Activated CD8-positive, alpha-beta memory T cell treated with anti-CD3 and anti-CD28 coated beads, Interleukin-2, amount 50 U/mL, for 1 hour (primary cell): ENCODE measurements at regions not wholly inside any gene's neighbourhood (a gene's known extent, or its start where the extent isn't known, plus 50 kb on each side); places are given as distances from the start of the nearest gene placed in this dataset.

Source experiments
- DNase-seq: peaks from one replicate; pipeline ENCODE4 v3.0.0-alpha.2; 2020; ENCODE audit errors: extremely low read depth

DNA sequence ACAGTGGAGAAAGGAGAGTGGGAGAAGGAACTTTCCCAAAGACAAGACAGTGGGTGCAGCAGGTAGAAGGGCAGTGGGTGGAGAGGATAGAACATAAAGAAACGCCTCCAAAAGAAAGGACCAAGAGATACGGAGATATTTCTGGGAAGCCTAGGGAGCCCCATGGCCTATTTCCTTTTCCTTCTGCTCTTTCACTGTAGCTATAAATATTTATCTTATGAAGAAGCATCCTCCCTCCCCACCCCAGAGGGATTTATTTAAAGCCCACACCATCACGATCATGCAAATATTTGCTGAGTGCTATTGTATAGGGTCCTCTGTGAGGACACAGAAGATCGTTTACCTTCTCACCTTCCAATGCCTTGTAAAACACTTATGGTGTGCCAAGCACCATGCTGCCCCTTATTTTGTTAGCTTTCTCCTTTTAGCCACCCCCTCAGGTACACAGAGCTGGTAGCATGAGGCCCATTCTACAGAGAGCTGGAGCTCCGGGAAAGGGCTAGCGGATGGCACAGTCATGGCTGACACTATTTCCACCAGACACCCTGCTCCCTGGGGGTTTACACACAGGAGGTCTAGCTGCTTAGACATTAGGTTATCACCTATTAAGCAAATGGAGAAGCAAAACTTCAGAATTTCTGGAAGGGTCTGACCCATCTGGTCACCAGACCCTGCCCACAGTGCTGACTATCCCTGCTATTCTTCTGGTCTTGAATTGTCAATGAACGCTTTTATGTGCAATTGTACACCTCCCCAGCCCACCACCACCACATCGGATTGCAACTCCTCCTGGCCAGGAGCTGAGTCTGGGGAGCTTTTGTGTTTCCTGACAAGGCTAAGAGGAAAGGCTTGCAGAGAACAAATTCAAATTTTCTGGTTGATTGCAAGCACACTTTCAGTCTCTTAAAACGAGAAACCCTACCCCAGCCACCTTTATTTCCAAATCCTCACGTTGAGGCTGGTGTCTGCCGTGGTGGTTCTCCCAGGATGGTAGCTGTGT, 91.8 kb upstream of the KLF7 start:
- DNase-seq: no peak

DNA sequence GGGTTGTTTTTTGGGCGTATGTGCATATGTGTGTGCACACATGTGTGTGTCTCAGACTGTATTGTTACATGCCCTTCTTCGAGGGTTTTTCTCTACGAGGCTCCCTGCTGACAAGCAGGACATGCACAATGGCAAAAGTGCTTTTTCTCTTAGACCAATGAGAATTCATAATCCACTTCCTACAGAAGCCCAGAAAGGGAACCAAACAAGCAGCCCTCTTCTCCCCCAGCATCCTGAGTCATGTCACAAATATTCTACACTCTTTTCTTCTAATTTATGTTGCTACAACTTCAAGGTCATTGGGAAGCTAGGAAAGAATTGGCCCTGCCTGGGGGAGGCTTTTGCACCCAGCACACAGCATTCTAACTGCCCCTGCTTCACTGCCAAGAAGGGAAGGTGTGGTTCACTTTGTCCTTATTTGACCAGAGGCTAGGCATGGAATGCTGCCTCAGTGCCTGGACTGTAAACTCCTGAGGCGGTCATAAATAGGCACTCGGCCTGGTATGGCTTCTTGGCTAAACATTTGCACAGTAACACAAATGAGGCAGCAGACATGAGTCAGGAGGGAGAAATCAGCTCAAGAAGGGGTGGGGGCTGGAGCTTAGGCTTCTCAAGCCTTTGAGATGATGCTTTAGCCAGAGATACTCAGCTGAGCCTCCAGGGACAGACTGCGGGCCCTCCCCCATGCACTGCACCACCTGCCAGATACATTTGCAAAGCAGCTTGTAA, 92.7 kb upstream of the KLF7 start:
- no peak for DNase-seq

GRCh38 chr2:207260021-207260420, 94.3 kb upstream of the KLF7 start:
- DNase-seq: no peak

- no peak for DNase-seq
Measured at GRCh38 chr2:207260947-207261346, 95.2 kb upstream of the KLF7 start.

GRCh38 chr2:207264310-207264709, 98.6 kb upstream of the KLF7 start:
- DNase-seq: no peak

- DNase-seq: no peak
Measured at GRCh38 chr2:207265332-207265731, 99.6 kb upstream of the KLF7 start.

- DNase-seq: no peak
Measured at GRCh38 chr2:207265869-207266268, 100.1 kb upstream of the KLF7 start.

GRCh38 chr2:207266648-207267047, 100.9 kb upstream of the KLF7 start:
- no peak for DNase-seq

DNA sequence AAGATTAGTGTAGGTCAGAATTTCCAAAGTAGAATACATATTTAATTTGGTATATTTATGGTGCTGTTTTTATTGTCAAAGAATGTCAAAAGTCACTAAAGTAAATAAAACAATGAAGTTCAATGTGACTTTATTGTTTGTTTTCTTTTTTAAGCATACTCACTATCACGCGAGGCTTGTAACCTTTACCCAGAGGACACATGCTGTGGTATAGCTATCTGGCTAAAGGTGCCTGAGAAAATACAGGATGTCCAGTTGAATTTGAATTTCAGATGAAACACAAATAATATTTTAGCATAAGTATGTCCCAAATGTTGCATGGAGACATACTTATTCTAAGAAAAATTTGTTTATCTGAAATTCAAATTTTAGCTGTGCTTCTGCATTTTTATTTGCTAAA, 103.3 kb upstream of the KLF7 start:
- DNase-seq: no peak

- DNase-seq: no peak
Measured at GRCh38 chr2:207274530-207275189, 108.9 kb upstream of the KLF7 start.

- DNase-seq: no peak
Measured at GRCh38 chr2:207275779-207276178, 110.0 kb upstream of the KLF7 start.

DNA sequence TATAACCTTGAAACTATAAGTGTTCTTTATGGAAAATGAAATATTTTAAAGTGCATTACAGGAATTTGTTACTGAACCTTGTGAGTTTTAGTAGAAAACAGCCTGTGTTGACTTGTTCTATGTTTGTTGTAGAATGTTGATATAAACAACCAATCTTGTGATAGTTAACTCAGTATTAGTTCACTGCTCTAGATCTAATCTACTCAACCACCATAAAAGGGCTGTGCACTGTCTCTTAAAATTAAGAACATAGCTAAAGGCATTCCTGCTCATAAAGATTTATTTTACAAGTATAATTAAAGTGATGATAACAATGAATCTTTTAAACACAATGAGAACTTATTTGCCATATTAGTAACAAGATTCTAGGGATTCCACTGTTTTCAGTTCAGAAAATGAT, 110.5 kb upstream of the KLF7 start:
- no peak for DNase-seq

- no peak for DNase-seq
Measured at GRCh38 chr2:207276858-207277257, 111.1 kb upstream of the KLF7 start.

DNA sequence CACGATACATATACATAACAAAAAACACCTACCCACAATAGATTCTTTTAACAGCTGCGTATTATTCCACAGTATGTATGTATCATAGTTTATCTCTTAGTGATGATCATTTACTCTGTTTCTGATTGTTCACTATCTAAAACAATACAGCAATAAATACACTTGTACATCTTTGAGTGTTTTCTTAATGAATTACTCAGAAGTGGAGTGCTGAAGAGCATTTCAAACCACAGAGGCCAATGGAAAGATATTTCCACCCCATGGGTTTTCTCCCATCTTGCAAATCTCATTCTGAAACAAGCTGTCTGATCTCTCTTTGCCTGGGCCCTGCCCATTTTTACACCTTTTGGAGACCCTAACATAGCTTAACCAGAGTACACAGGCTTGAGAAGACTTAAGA, 113.8 kb upstream of the KLF7 start:
- no peak for DNase-seq

- no peak for DNase-seq
Measured at GRCh38 chr2:207281436-207281835, 115.7 kb upstream of the KLF7 start.

DNA sequence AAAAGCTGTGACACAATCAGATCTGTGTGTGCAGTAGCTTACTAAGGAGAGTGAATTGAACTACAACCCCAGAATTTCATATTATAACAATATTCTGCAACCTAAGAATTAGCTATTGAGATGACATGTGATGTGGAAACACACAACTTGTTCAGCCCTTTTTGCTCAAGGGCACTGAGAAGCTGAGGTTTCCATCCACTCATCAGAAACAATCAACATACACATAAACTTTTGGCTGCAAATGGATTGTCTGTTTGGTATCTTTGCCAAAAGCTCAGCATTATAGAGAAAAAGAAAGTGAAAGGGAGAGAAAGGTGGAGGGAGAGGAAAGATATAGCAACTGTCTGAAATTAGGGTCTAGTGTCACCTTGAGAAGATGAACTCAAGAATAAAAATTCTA, 117.2 kb upstream of the KLF7 start:
- no peak for DNase-seq

DNA sequence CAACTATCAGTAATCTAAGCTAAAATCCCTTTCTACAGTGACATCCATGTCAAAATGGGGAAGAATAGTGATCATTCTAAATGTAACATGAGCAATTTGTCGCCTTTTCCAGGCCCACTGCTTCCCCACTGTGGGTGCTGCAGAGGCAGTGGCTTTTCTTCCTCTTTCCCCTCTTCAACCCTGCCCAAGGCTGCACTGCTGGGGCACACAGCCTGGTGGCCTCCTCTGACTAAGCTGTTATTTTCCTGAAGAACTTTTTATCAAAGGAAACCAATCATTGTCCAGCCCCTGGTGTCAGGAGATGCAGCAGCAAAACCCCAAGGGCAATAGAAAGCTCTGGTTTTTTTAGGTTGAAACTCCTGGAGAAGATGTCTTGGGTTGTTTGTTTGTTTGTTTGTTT, 117.6 kb upstream of the KLF7 start:
- DNase-seq: no peak

DNA sequence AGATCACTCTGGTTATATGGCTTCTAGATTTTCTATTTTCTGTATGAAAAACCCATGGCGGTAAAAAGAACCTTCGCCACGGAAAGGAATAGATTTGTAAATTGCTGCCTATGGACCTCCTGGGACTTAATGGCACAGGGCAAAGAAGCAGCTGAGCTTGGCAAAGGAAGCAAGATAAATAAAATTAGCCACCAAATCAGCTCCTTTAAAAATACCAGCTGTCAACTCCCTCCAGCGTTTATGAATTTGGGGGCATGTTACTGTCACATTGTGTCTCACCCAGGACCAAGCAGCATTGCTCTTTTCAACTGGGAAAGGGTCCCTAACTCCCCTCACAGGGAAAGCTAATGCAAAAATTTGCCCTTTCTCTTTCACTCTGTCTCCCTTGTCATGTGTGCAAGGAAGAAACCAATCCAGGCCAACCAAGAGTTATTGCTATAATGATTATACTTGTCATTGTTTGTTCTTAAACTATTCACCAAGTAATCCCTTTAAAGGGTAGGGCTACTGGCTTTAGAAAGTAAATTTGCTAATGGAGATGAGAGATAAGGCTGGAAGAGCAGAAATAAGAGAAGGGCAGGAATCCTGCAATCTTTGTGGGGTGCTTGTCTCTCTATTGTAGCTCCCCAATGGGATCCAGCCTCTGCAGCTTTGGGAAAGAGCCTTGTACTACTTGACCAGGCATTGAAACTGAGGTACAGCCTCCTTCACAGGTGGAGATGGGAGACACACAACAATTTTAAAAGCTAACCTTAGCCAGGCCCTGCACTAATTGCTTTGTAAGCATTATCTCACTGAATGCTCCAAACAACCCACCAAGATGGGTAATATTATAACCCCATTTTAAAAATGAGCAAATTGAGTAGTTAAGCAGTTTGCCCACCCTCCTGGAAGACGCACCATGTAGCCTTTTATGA, 119.1 kb upstream of the KLF7 start:
- no peak for DNase-seq

- no peak for DNase-seq
Measured at GRCh38 chr2:207285473-207285815, 119.7 kb upstream of the KLF7 start.

DNA sequence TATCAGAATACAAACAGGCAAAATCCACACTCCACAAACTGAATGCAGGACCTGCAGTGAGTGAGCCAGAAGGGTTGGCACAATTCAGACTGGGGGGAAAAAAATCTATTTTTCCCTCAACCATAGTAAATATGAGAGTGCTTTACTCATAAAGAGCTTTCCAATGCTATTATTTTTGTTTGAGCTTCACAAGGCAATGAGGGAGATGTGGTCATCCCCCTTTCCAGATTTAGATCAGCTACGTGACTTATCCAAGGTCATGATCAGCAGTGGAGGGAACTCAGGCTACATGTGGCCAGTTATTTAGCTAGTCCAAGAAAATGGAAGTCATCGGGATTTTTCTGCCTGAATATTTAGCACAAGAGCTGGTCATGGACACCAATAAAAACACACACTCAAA, 120.4 kb upstream of the KLF7 start:
- DNase-seq: no peak

- DNase-seq: no peak
Measured at GRCh38 chr2:207288628-207289027, 122.9 kb upstream of the KLF7 start.
